H1 (cell line): ENCODE measurements at regions not wholly inside any gene's neighbourhood (a gene's known extent, or its start where the extent isn't known, plus 50 kb on each side); places are given as distances from the start of the nearest gene placed in this dataset.
A peak's percentile ranks its signal among the peaks of the same experiment; 100 is the strongest.

Experiments used
- CTCF ChIA-PET: fragments of 300-600 bp; sonication (Branson Sonifier 250); formaldehyde crosslinking; loops from one replicate; lab custom pipeline; 2021; ENCODE audit not compliant: partially characterized antibody; lab: Charles Lee
- POLR2A ChIA-PET: fragments of 300-600 bp; sonication (Branson Sonifier 250); formaldehyde crosslinking; loops from one replicate; lab custom pipeline; 2021; ENCODE audit warnings: inconsistent platforms; ENCODE audit not compliant: partially characterized antibody; lab: Charles Lee
- DNase-seq, 2 experiments: peaks; one replicate each; pipeline versions ENCODE4 v3.0.0 to v3.0.0-alpha.2; 2010 to 2022; ENCODE audit warnings: low spot score in 2 of 2, low read depth in 1 of 2, mixed read lengths in 1 of 2
- FAIRE-seq: peaks from 2 replicates; lab custom pipeline; 2011; peaks lifted over from hg19 to GRCh38; lab: Jason Lieb, UNC
- H2AFZ ChIP-seq: 2 replicates; pipeline ENCODE4 v1.8.1; 2012; ENCODE audit warnings: low read length, inconsistent platforms
- H2AK5ac ChIP-seq: 2 replicates; pipeline ENCODE4 v1.6.1; 2013; ENCODE audit warnings: low read depth, low read length
- H2BK120ac ChIP-seq: replicated peaks from 2 replicates; pipeline ENCODE3; 2013; ENCODE audit warnings: low read depth, low read length, inconsistent platforms
- H2BK12ac ChIP-seq: 2 replicates; pipeline ENCODE4 v1.6.1; 2013; ENCODE audit warnings: low read depth, low read length
- H2BK15ac ChIP-seq: 2 replicates; pipeline ENCODE4 v1.6.1; 2013; ENCODE audit warnings: low read length
- H2BK20ac ChIP-seq: 2 replicates; pipeline ENCODE4 v1.6.1; 2013; ENCODE audit warnings: low read length
- H2BK5ac ChIP-seq: 2 replicates; pipeline ENCODE4 v1.6.1; 2013; ENCODE audit warnings: low read depth, low read length
- H3K14ac ChIP-seq: 2 replicates; pipeline ENCODE4 v1.6.1; 2013; ENCODE audit warnings: inconsistent platforms; ENCODE audit not compliant: insufficient read length
- H3K18ac ChIP-seq: 2 replicates; pipeline ENCODE4 v1.6.1; 2013; ENCODE audit warnings: low read length; ENCODE audit errors: extremely low read depth
- H3K23ac ChIP-seq: 2 replicates; pipeline ENCODE4 v1.6.1; 2013; ENCODE audit warnings: inconsistent platforms; ENCODE audit not compliant: insufficient read length
- H3K23me2 ChIP-seq: 2 replicates; pipeline ENCODE4 v1.6.1; 2013; ENCODE audit warnings: low read depth, low read length
- H3K27ac ChIP-seq: 2 replicates; pipeline ENCODE4 v1.6.1; 2011; ENCODE audit warnings: low read depth, low read length, inconsistent platforms
- H3K27me3 ChIP-seq, 4 experiments: replicated peaks in 1 of 4; 1 replicate in 1 of 4; 2 replicates in 3 of 4; pipeline versions ENCODE4 v1.6.1 to v1.8.1; 2011 to 2013; ENCODE audit warnings: low read length in 3 of 4, mild to moderate bottlenecking in 3 of 4, inconsistent platforms in 2 of 4, mixed read lengths in 2 of 4, moderate library complexity in 1 of 4; ENCODE audit not compliant: control insufficient read depth in 3 of 4, insufficient read depth in 3 of 4; ENCODE audit errors: extremely low read depth in 1 of 4
- H3K36me3 ChIP-seq, 4 experiments: 2 replicates each; pipeline versions ENCODE4 v1.6.1 to v1.8.1; 2011 to 2013; ENCODE audit warnings: mild to moderate bottlenecking in 4 of 4, low read length in 3 of 4, moderate library complexity in 2 of 4, control low read depth in 1 of 4, inconsistent platforms in 1 of 4; ENCODE audit not compliant: insufficient read depth in 4 of 4, control insufficient read depth in 2 of 4
- H3K4ac ChIP-seq: replicated peaks from 2 replicates; pipeline ENCODE3; 2013; ENCODE audit warnings: low read length, low read depth, mixed read lengths, inconsistent platforms; ENCODE audit not compliant: insufficient read length
- H3K4me1 ChIP-seq, 4 experiments: replicated peaks in 1 of 4; 1 replicate in 1 of 4; 2 replicates in 3 of 4; pipeline versions ENCODE4 v1.6.1 to v1.8.1; 2011 to 2013; ENCODE audit warnings: low read length in 3 of 4, inconsistent platforms in 2 of 4, mixed read lengths in 1 of 4; ENCODE audit not compliant: insufficient read depth in 4 of 4, control insufficient read depth in 3 of 4
- H3K4me2 ChIP-seq, 2 experiments: 2 replicates each; pipeline versions ENCODE4 v1.6.1 to v1.8.1; 2011 to 2013; ENCODE audit warnings: low read depth in 2 of 2, low read length in 2 of 2, control low read depth in 1 of 2, inconsistent platforms in 1 of 2, mild to moderate bottlenecking in 1 of 2; ENCODE audit not compliant: insufficient read depth in 1 of 2
- H3K4me3 ChIP-seq, 4 experiments: fragments of 200-600, 300-600 bp in 1 of 4; sonication (generic), shearing (Covaris generic), sonication (Bioruptor Twin) in 1 of 4; 2 replicates each; pipeline versions ENCODE4 v1.5.1 to v1.8.1; 2011 to 2016; ENCODE audit warnings: low read length in 4 of 4, low read depth in 3 of 4, control low read depth in 2 of 4, inconsistent platforms in 2 of 4, mild to moderate bottlenecking in 2 of 4, mixed read lengths in 1 of 4, moderate library complexity in 1 of 4; ENCODE audit not compliant: insufficient read depth in 2 of 4; ENCODE audit errors: extremely low read depth in 1 of 4
- H3K56ac ChIP-seq: replicated peaks from 2 replicates; pipeline ENCODE3; 2013; ENCODE audit warnings: low read depth, mild to moderate bottlenecking, mixed read lengths, low read length, inconsistent platforms; ENCODE audit not compliant: insufficient read length
- H3K79me1 ChIP-seq: 2 replicates; pipeline ENCODE4 v1.6.1; 2013; ENCODE audit warnings: low read depth, low read length, control low read depth
- H3K79me2 ChIP-seq, 2 experiments: 2 replicates each; pipeline versions ENCODE4 v1.6.1 to v1.8.1; 2012 to 2013; ENCODE audit warnings: low read length in 2 of 2, mild to moderate bottlenecking in 2 of 2, inconsistent platforms in 1 of 2; ENCODE audit not compliant: insufficient read depth in 2 of 2, control insufficient read depth in 1 of 2
- H3K9ac ChIP-seq, 4 experiments: replicated peaks in 1 of 4; 1 replicate in 1 of 4; 2 replicates in 3 of 4; pipeline versions ENCODE4 v1.6.1 to v1.8.1; 2011 to 2013; ENCODE audit warnings: low read depth in 3 of 4, low read length in 3 of 4, control low read depth in 2 of 4, mild to moderate bottlenecking in 2 of 4, moderate library complexity in 2 of 4, inconsistent platforms in 1 of 4; ENCODE audit errors: extremely low read depth in 1 of 4
- H3K9me3 ChIP-seq, 2 experiments: 2 replicates each; pipeline versions ENCODE4 v1.6.1 to v1.8.1; 2012 to 2013; ENCODE audit warnings: mild to moderate bottlenecking in 2 of 2, moderate library complexity in 2 of 2, control low read depth in 1 of 2, inconsistent platforms in 1 of 2, low read depth in 1 of 2, low read length in 1 of 2, mixed read lengths in 1 of 2; ENCODE audit not compliant: insufficient read depth in 2 of 2
- H4K20me1 ChIP-seq, 2 experiments: replicated peaks in 1 of 2; 2 replicates each; pipeline versions ENCODE3 to v1.8.1; 2011 to 2013; ENCODE audit warnings: inconsistent platforms in 2 of 2, low read length in 2 of 2, mild to moderate bottlenecking in 1 of 2; ENCODE audit not compliant: insufficient read depth in 2 of 2, control insufficient read depth in 1 of 2
- H4K5ac ChIP-seq: 2 replicates; pipeline ENCODE4 v1.6.1; 2013; ENCODE audit warnings: low read length, low read depth, mixed read lengths, inconsistent platforms; ENCODE audit not compliant: insufficient read length
- H4K8ac ChIP-seq: 2 replicates; pipeline ENCODE4 v1.8.0; 2013; ENCODE audit warnings: mild to moderate bottlenecking, moderate library complexity, low read length, inconsistent platforms; ENCODE audit not compliant: insufficient read depth; ENCODE audit errors: extremely low read depth
- H4K91ac ChIP-seq: replicated peaks from 2 replicates; pipeline ENCODE3; 2013; ENCODE audit warnings: low read length, mixed read lengths, inconsistent platforms; ENCODE audit not compliant: insufficient read length
- CTCF ChIP-seq, 3 experiments: IDR thresholded peaks; 1 replicate in 2 of 3; 2 replicates in 1 of 3; pipeline versions ENCODE4 v1.5.1 to v1.6.1; 2011; ENCODE audit warnings: low read length in 3 of 3, mild to moderate bottlenecking in 3 of 3, inconsistent platforms in 2 of 3, low read depth in 1 of 3, moderate library complexity in 1 of 3; ENCODE audit not compliant: insufficient read depth in 1 of 3; ENCODE audit errors: control extremely low read depth in 1 of 3
- JUND ChIP-seq: IDR thresholded peaks from 2 replicates; pipeline ENCODE4 v1.6.1; 2011; ENCODE audit warnings: mild to moderate bottlenecking, improper control_type of control experiment, low read length
- RAD21 ChIP-seq, 2 experiments: IDR thresholded peaks in 1 of 2; conservative IDR thresholded peaks in 1 of 2; 2 replicates each; pipeline ENCODE4 v1.6.1; 2011; ENCODE audit warnings: low read depth in 2 of 2, low read length in 2 of 2, improper control_type of control experiment in 1 of 2, inconsistent platforms in 1 of 2, mild to moderate bottlenecking in 1 of 2, moderate library complexity in 1 of 2
- SUZ12 ChIP-seq: fragments of 200-600 bp; sonication (generic); IDR thresholded peaks from 2 replicates; pipeline ENCODE4 v1.6.1; 2012; ENCODE audit warnings: mild to moderate bottlenecking, inconsistent platforms, low read length, moderate library complexity, mixed read lengths
- WGBS, 2 experiments: shearing (Covaris generic) in 1 of 2; methylation state at CpG; one replicate each; pipeline versions ENCODE4 v1.1.6 to v1.1.7; 2013 to 2015; ENCODE audit warnings: low lambda C conversion rate in 2 of 2, mixed read lengths in 2 of 2, inconsistent platforms in 1 of 2, low coverage in 1 of 2, missing lambda C conversion rate in 1 of 2; ENCODE audit not compliant: insufficient replicate concordance in 2 of 2, insufficient coverage in 1 of 2, insufficient read length in 1 of 2; ENCODE audit errors: extremely low coverage in 1 of 2, missing lambda C conversion rate in 1 of 2; 5-methylcytosine and 5-hydroxymethylcytosine counted together

- Histone ChIP-seq H3K27ac (no peak overlapping the region), H2AK5ac (no peak overlapping the region), H3K36me3 (no peaks in the 10 kb centered on the region), H2BK15ac (no peak overlapping the region), H3K23me2 (no peaks in the 10 kb centered on the region), H2BK5ac (no peak overlapping the region), H3K27me3 (no peaks in the 10 kb centered on the region), H3K9ac (no peak overlapping the region), H3K9me3 (no peaks in the 10 kb centered on the region; a peak in 1 of 4 replicates), H2BK12ac (no peak overlapping the region), H3K4me3 (no peak overlapping the region), H3K18ac (no peak overlapping the region), H4K5ac (no peak overlapping the region), H3K4me2 (no peak overlapping the region), H3K14ac (no peak overlapping the region), H3K4ac (no peak overlapping the region), H3K79me1 (no peaks in the 10 kb centered on the region), H2BK20ac (no peak overlapping the region), H2AFZ (no peak overlapping the region), H3K23ac (no peak overlapping the region), H4K20me1 (no peaks in the 10 kb centered on the region), H3K4me1 (no peaks in the 10 kb centered on the region), H3K79me2 (no peaks in the 10 kb centered on the region), H4K91ac (no peak overlapping the region), H3K56ac (no peak overlapping the region), H4K8ac (no peak overlapping the region), H2BK120ac (no peak overlapping the region)
- WGBS, 2 experiments = 83% methylated on average over 1 of the region's 1 CpG; no CpG with 5 or more reads in 1 of the 2 experiments
- ChIA-PET POLR2A (no interaction called here), CTCF (no interaction called here)
- FAIRE-seq (no peak), DNase-seq (no peak)
- TF ChIP-seq SUZ12 (no peak), RAD21 (IDR thresholded peaks at IDR 0.05 in 1 of 2, conservative IDR thresholded peaks at IDR 0.05 in 1 of 2; ENCODE audit: low read depth in 2 of 2, low read length in 2 of 2) (peak in 1 of 2 experiments; percentile 17; a peak in 1 of 4 replicates), JUND (no peak), CTCF (IDR thresholded peaks at IDR 0.05; ENCODE audit: control extremely low read depth in 1 of 3, insufficient read depth in 1 of 3, low read depth in 1 of 3, low read length in 3 of 3) (peak in 2 of 3 experiments; percentile 3 to 37; a peak in 2 of 4 replicates)
Measured at GRCh38 chr1:191929383-191929782, 228.9 kb upstream of the RGS18 start.
